GM12878 (cell line): ENCODE measurements at regions not wholly inside any gene's neighbourhood (a gene's known extent, or its start where the extent isn't known, plus 50 kb on each side); places are given as distances from the start of the nearest gene placed in this dataset.

ENCODE experiments used
- CTCF ChIP-seq, 3 experiments: IDR thresholded peaks in 2 of 3; conservative IDR thresholded peaks in 1 of 3; 2 replicates each; pipeline ENCODE4 v1.5.1; 2011; ENCODE audit warnings: low read depth in 3 of 3, low read length in 3 of 3, mild to moderate bottlenecking in 3 of 3, control low read depth in 2 of 3, moderate library complexity in 2 of 3, inconsistent platforms in 1 of 3, mixed read lengths in 1 of 3; ENCODE audit not compliant: control insufficient read depth in 2 of 3, insufficient read depth in 1 of 3; ENCODE audit errors: extremely low read depth in 1 of 3
- EP300 ChIP-seq, 2 experiments: fragments of 150-350 bp in 1 of 2; IDR thresholded peaks; 2 replicates each; pipeline ENCODE4 v1.6.1; 2011 to 2012; ENCODE audit warnings: low read depth in 2 of 2, low read length in 2 of 2, borderline replicate concordance in 1 of 2, improper control_type of control experiment in 1 of 2, inconsistent platforms in 1 of 2; ENCODE audit not compliant: control insufficient read depth in 1 of 2
- EZH2 ChIP-seq: IDR thresholded peaks from 2 replicates; pipeline ENCODE4 v1.6.1; 2012; ENCODE audit warnings: low read depth, mild to moderate bottlenecking, control low read depth, inconsistent platforms, low read length, borderline replicate concordance; ENCODE audit not compliant: control insufficient read depth
- PML ChIP-seq: IDR thresholded peaks from 2 replicates; pipeline ENCODE4 v1.6.1; 2012; ENCODE audit warnings: low read length, inconsistent platforms
- RBBP5 ChIP-seq: fragments of 200-600 bp; sonication (generic); conservative IDR thresholded peaks from 2 replicates; pipeline ENCODE4 v1.6.1; 2016
- TAF1 ChIP-seq: IDR thresholded peaks from 2 replicates; pipeline ENCODE4 v1.6.1; 2011; ENCODE audit warnings: mild to moderate bottlenecking, low read depth, low read length, borderline replicate concordance

- TF ChIP-seq CTCF (IDR thresholded peaks at IDR 0.05 in 2 of 3, conservative IDR thresholded peaks at IDR 0.05 in 1 of 3; ENCODE audit: control insufficient read depth in 2 of 3, extremely low read depth in 1 of 3, insufficient read depth in 1 of 3, low read depth in 3 of 3, low read length in 3 of 3), result no peak
- TF ChIP-seq RBBP5, result no peak
- no peak for TF ChIP-seq TAF1
- no peak for TF ChIP-seq PML
- no peak for TF ChIP-seq EZH2
- TF ChIP-seq EP300 (IDR thresholded peaks at IDR 0.05; ENCODE audit: borderline replicate concordance in 1 of 2, control insufficient read depth in 1 of 2, low read depth in 2 of 2, low read length in 2 of 2), result no peak
Observed at GRCh38 chr18:1015777-1016176, 111.1 kb downstream of the ADCYAP1 start.
